GM23338 (cell line): ENCODE measurements at regions not wholly inside any gene's neighbourhood (a gene's known extent, or its start where the extent isn't known, plus 50 kb on each side); places are given as distances from the start of the nearest gene placed in this dataset.

Experiments used
- ATAC-seq: fragments of 200-7000 bp; cut with Tn5 transposase; 3 replicates; pipeline ENCODE4 v1.9.1; 2020
- DNase-seq: peaks from one replicate; pipeline ENCODE4 v3.0.0-alpha.2; 2015; ENCODE audit warnings: low spot score
- H2AFZ ChIP-seq: fragments of 200-600 bp; sonication (generic); 2 replicates; pipeline ENCODE4 v1.8.0; 2016; ENCODE audit warnings: antibody characterized with exemption, mild to moderate bottlenecking, moderate library complexity
- H3F3A ChIP-seq: fragments of 200-600 bp; sonication (generic); replicated peaks from 2 replicates; pipeline ENCODE4 v1.8.0; 2017; ENCODE audit warnings: antibody characterized with exemption, mixed run types, low read depth
- H3K27ac ChIP-seq: fragments of 200-600 bp; sonication (generic); 2 replicates; pipeline ENCODE4 v1.6.1; 2016; ENCODE audit warnings: low read depth
- H3K27me3 ChIP-seq: fragments of 200-600 bp; sonication (generic); 2 replicates; pipeline ENCODE4 v1.8.0; 2016; ENCODE audit warnings: mild to moderate bottlenecking, mixed run types, moderate library complexity; ENCODE audit not compliant: insufficient read depth
- H3K36me3 ChIP-seq: fragments of 200-600 bp; sonication (generic); 2 replicates; pipeline ENCODE4 v1.8.0; 2016; ENCODE audit warnings: mild to moderate bottlenecking; ENCODE audit not compliant: insufficient read depth
- H3K4me1 ChIP-seq: fragments of 200-600 bp; sonication (generic); 2 replicates; pipeline ENCODE4 v1.8.0; 2016; ENCODE audit warnings: mild to moderate bottlenecking, moderate library complexity; ENCODE audit not compliant: insufficient read depth
- H3K4me2 ChIP-seq: fragments of 200-600 bp; sonication (generic); 2 replicates; pipeline ENCODE4 v1.7.1; 2017; ENCODE audit warnings: mixed run types
- H3K4me3 ChIP-seq: fragments of 200-600 bp; sonication (generic); 2 replicates; pipeline ENCODE4 v1.6.1; 2016; ENCODE audit warnings: mixed run types
- H3K79me2 ChIP-seq: fragments of 200-600 bp; sonication (generic); replicated peaks from 2 replicates; pipeline ENCODE4 v1.8.0; 2017; ENCODE audit warnings: mild to moderate bottlenecking; ENCODE audit not compliant: insufficient read depth
- H3K9me2 ChIP-seq: fragments of 200-600 bp; sonication (generic); 2 replicates; pipeline ENCODE4 v1.8.0; 2017; ENCODE audit not compliant: insufficient read depth
- H4K20me1 ChIP-seq: fragments of 200-600 bp; sonication (generic); replicated peaks from 2 replicates; pipeline ENCODE4 v1.8.0; 2017; ENCODE audit warnings: mild to moderate bottlenecking; ENCODE audit not compliant: insufficient read depth
- H3K27ac Mint-ChIP-seq: 2 replicates; pipeline ENCODE4 v1.8.0; 2020; ENCODE audit warnings: inconsistent platforms, mild to moderate bottlenecking, moderate library complexity, mixed read lengths
- H3K27me3 Mint-ChIP-seq: 3 replicates; pipeline ENCODE4 v1.8.0; 2022; ENCODE audit warnings: low read depth, mild to moderate bottlenecking, moderate library complexity, mixed read lengths, inconsistent platforms; ENCODE audit not compliant: insufficient read depth, poor library complexity
- H3K36me3 Mint-ChIP-seq: 3 replicates; pipeline ENCODE4 v1.8.0; 2021; ENCODE audit warnings: low read depth, mild to moderate bottlenecking, inconsistent platforms, moderate library complexity, mixed read lengths
- H3K4me1 Mint-ChIP-seq: 3 replicates; pipeline ENCODE4 v1.8.0; 2020; ENCODE audit warnings: mild to moderate bottlenecking, inconsistent platforms, mixed read lengths
- H3K4me3 Mint-ChIP-seq: 3 replicates; pipeline ENCODE4 v1.8.0; 2021; ENCODE audit warnings: moderate library complexity, mild to moderate bottlenecking, inconsistent platforms, mixed read lengths
- H3K9me3 Mint-ChIP-seq: 3 replicates; pipeline ENCODE4 v1.8.0; 2020; ENCODE audit warnings: moderate library complexity, mild to moderate bottlenecking, inconsistent platforms, mixed read lengths
- CREB1 ChIP-seq: fragments of 250-450 bp; sonication (Bioruptor Pico); IDR thresholded peaks from 2 replicates; pipeline ENCODE4 v1.5.0; 2020; ENCODE audit warnings: low read depth, mild to moderate bottlenecking, moderate library complexity
- JUNB ChIP-seq: IDR thresholded peaks from one replicate; pipeline ENCODE4 v1.6.1; 2016; ENCODE audit warnings: antibody characterized with exemption; ENCODE audit not compliant: unreplicated experiment
- NANOG ChIP-seq: IDR thresholded peaks from 2 replicates; pipeline ENCODE4 v1.6.1; 2016; ENCODE audit warnings: antibody characterized with exemption, borderline replicate concordance
- STAT1 ChIP-seq: IDR thresholded peaks from one replicate; pipeline ENCODE4 v1.6.1; 2016; ENCODE audit warnings: antibody characterized with exemption; ENCODE audit not compliant: unreplicated experiment
- ZNF114 ChIP-seq: fragments of 250-450 bp; sonication (Bioruptor Pico); IDR thresholded peaks from 2 replicates; pipeline ENCODE4 v1.5.0; 2020; ENCODE audit warnings: mild to moderate bottlenecking, moderate library complexity
- ZNF331 ChIP-seq: fragments of 250-450 bp; sonication (Bioruptor Pico); IDR thresholded peaks from 2 replicates; pipeline ENCODE4 v1.5.0; 2020; ENCODE audit warnings: low read depth, mild to moderate bottlenecking, moderate library complexity
- TF ChIP-seq, protein P1 (sequence below): IDR thresholded peaks from 2 replicates; pipeline ENCODE4 v1.6.1; 2016; ENCODE audit warnings: antibody characterized with exemption
- TF ChIP-seq, protein P2 (sequence below), 2 experiments: fragments of 200-600 bp in 1 of 2; sonication (generic) in 1 of 2; conservative IDR thresholded peaks; 2 replicates each; pipeline versions ENCODE4 v1.5.1 to v1.6.1; 2016 to 2017; ENCODE audit warnings: antibody characterized with exemption in 2 of 2, low read depth in 2 of 2, mild to moderate bottlenecking in 2 of 2, moderate library complexity in 1 of 2
- TF ChIP-seq, protein P3 (sequence below): IDR thresholded peaks from one replicate; pipeline ENCODE4 v1.6.1; 2018; ENCODE audit warnings: antibody characterized with exemption; ENCODE audit not compliant: unreplicated experiment

DNA sequence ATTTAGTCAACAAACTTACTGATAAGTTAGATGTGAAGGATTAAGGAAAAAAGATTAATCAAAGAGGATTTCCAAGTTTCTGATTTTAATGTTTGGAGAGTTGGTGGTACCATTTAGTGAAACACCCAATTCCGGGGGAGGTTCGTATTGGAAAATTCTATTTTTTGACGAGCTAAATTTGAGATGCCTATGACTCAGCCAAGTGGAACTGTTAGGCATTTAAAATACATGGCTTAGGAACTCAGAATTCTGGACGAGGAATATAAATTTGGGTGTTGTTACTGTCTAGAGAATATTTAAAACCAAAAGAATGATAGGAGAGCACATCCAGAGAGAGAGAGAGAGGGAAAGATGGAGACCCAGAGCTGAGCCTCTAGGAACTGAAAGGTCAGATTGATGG, 103.6 kb downstream of the TMX3 start:
- no peak for ATAC-seq

DNA sequence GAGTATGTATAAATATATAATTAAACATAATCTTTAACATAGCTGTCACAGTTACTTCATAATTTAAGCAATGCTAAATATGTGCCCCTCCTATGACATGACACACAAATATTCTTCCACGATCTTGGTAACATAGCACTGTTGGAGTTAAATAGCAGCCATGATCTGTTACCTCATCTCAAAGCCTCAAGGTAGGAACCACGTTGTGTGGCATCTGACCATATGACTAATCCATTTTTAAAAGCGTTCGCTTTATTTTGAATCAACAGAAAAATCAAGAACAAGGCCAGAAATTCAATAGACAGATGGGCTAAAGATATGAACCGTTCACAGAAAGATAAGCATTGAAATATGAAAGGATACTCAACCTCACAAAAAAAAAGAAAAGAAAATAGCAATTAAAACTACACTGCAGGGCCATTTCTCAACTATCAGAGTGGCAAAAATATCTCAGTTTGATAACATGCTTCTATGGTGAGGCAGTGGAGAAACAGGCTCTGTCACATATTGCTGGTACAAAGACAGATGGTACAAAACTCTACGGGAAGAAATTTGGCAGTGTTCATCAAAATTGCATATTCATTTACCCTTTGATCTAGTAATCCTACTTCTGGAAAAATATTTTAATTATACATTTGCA, 105.9 kb downstream of the TMX3 start:
- Histone ChIP-seq H2AFZ (no peak overlapping the region), H3F3A (no peaks in the 10 kb centered on the region), H3K4me3 (no peak overlapping the region), H3K27me3 (no peaks in the 10 kb centered on the region), H3K4me1 (no peaks in the 10 kb centered on the region), H3K9me2 (peaks cover 9% of the 10 kb centered on the region), H4K20me1 (no peaks in the 10 kb centered on the region), H3K36me3 (no peaks in the 10 kb centered on the region), H3K79me2 (no peaks in the 10 kb centered on the region), H3K4me2 (no peak overlapping the region), H3K27ac (no peak overlapping the region)
- Mint-ChIP-seq H3K36me3 (no peaks in the 10 kb centered on the region; the same call in 2 of the 3 replicates), H3K9me3 (no peaks in the 10 kb centered on the region), H3K27ac (no peak overlapping the region), H3K4me3 (no peak overlapping the region), H3K27me3 (no peaks in the 10 kb centered on the region), H3K4me1 (no peaks in the 10 kb centered on the region; the same call in 2 of the 3 replicates)
- DNase-seq, result no peak
- TF ChIP-seq ZNF331 (CRISPR knock-in tag), result no peak
- TF ChIP-seq NANOG, result no peak
- TF ChIP-seq, protein P1, sequence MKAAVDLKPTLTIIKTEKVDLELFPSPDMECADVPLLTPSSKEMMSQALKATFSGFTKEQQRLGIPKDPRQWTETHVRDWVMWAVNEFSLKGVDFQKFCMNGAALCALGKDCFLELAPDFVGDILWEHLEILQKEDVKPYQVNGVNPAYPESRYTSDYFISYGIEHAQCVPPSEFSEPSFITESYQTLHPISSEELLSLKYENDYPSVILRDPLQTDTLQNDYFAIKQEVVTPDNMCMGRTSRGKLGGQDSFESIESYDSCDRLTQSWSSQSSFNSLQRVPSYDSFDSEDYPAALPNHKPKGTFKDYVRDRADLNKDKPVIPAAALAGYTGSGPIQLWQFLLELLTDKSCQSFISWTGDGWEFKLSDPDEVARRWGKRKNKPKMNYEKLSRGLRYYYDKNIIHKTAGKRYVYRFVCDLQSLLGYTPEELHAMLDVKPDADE, result no peak
- TF ChIP-seq, protein P2, sequence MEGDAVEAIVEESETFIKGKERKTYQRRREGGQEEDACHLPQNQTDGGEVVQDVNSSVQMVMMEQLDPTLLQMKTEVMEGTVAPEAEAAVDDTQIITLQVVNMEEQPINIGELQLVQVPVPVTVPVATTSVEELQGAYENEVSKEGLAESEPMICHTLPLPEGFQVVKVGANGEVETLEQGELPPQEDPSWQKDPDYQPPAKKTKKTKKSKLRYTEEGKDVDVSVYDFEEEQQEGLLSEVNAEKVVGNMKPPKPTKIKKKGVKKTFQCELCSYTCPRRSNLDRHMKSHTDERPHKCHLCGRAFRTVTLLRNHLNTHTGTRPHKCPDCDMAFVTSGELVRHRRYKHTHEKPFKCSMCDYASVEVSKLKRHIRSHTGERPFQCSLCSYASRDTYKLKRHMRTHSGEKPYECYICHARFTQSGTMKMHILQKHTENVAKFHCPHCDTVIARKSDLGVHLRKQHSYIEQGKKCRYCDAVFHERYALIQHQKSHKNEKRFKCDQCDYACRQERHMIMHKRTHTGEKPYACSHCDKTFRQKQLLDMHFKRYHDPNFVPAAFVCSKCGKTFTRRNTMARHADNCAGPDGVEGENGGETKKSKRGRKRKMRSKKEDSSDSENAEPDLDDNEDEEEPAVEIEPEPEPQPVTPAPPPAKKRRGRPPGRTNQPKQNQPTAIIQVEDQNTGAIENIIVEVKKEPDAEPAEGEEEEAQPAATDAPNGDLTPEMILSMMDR (conservative IDR thresholded peaks at IDR 0.05; ENCODE audit: low read depth in 2 of 2), result no peak
- TF ChIP-seq ZNF114 (CRISPR knock-in tag), result no peak
- TF ChIP-seq STAT1, result no peak
- TF ChIP-seq CREB1 (CRISPR knock-in tag), result no peak
- TF ChIP-seq JUNB, result no peak
- no peak for ATAC-seq

More for the DNA sequence above, 103.6 kb downstream of the TMX3 start:
- Histone ChIP-seq H3K27me3 (no peaks in the 10 kb centered on the region), H4K20me1 (no peaks in the 10 kb centered on the region), H2AFZ (no peak overlapping the region), H3K4me3 (no peak overlapping the region), H3K79me2 (no peaks in the 10 kb centered on the region), H3K36me3 (no peaks in the 10 kb centered on the region), H3K4me2 (no peak overlapping the region), H3K9me2 (0 out of 2 replicates have a peak, but pooled peaks cover 3% of the 10 kb centered on the region), H3F3A (no peaks in the 10 kb centered on the region), H3K4me1 (no peaks in the 10 kb centered on the region), H3K27ac (no peak overlapping the region)
- Mint-ChIP-seq H3K27me3 (no peaks in the 10 kb centered on the region), H3K27ac (no peak overlapping the region), H3K9me3 (no peaks in the 10 kb centered on the region), H3K36me3 (no peaks in the 10 kb centered on the region), H3K4me3 (no peak overlapping the region), H3K4me1 (peaks cover 5% of the 10 kb centered on the region; the same call in 2 of the 3 replicates)
- TF ChIP-seq ZNF114 (CRISPR knock-in tag) (no peak), NANOG (no peak)
- TF ChIP-seq, protein P3, sequence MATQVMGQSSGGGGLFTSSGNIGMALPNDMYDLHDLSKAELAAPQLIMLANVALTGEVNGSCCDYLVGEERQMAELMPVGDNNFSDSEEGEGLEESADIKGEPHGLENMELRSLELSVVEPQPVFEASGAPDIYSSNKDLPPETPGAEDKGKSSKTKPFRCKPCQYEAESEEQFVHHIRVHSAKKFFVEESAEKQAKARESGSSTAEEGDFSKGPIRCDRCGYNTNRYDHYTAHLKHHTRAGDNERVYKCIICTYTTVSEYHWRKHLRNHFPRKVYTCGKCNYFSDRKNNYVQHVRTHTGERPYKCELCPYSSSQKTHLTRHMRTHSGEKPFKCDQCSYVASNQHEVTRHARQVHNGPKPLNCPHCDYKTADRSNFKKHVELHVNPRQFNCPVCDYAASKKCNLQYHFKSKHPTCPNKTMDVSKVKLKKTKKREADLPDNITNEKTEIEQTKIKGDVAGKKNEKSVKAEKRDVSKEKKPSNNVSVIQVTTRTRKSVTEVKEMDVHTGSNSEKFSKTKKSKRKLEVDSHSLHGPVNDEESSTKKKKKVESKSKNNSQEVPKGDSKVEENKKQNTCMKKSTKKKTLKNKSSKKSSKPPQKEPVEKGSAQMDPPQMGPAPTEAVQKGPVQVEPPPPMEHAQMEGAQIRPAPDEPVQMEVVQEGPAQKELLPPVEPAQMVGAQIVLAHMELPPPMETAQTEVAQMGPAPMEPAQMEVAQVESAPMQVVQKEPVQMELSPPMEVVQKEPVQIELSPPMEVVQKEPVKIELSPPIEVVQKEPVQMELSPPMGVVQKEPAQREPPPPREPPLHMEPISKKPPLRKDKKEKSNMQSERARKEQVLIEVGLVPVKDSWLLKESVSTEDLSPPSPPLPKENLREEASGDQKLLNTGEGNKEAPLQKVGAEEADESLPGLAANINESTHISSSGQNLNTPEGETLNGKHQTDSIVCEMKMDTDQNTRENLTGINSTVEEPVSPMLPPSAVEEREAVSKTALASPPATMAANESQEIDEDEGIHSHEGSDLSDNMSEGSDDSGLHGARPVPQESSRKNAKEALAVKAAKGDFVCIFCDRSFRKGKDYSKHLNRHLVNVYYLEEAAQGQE, result no peak
- DNase-seq, result no peak
